ENCODE measurements at regions not wholly inside any gene's neighbourhood (a gene's known extent, or its start where the extent isn't known, plus 50 kb on each side); places are given as distances from the start of the nearest gene placed in this dataset.

- 92 to 97% methylated on average over 1 of the region's 1 CpG for WGBS, 2 donors
- H3K9me3 ChIP-seq (ENCODE audit: control insufficient read depth in 2 of 2, insufficient read depth in 1 of 2, low read depth in 1 of 2, low read length in 1 of 2) = no peaks in the 10 kb centered on the region
These were observed 923.8 kb downstream of the TTLL7 start for GRCh38 chr1:83075107-83075506.

GRCh38 chr1:83067954-83068353 lies 931.0 kb downstream of the TTLL7 start:
- Histone ChIP-seq H3K27ac (ENCODE audit: low read depth in 2 of 2, low read length in 1 of 2) (no peak overlapping the region), H3K36me3 (ENCODE audit: control insufficient read depth in 2 of 2, insufficient read depth in 2 of 2, low read length in 1 of 2) (no peaks in the 10 kb centered on the region), H3K4me1 (ENCODE audit: control insufficient read depth in 2 of 2, insufficient read depth in 2 of 2, low read length in 1 of 2) (no peaks in the 10 kb centered on the region), H3K27me3 (ENCODE audit: control insufficient read depth in 1 of 2, insufficient read depth in 2 of 2, low read length in 2 of 2) (no peaks in the 10 kb centered on the region), H3K9me3 (ENCODE audit: control insufficient read depth in 2 of 2, insufficient read depth in 1 of 2, low read depth in 1 of 2, low read length in 1 of 2) (peaks cover 0 to 4% of the 10 kb centered on the region in 2 donors), H3K4me3 (ENCODE audit: low read depth in 1 of 2, low read length in 2 of 2) (no peak overlapping the region)
- WGBS, 2 donors = 94 to 96% methylated on average over 4 of the region's 4 CpGs

More at GRCh38 chr1:83075107-83075506, 923.8 kb downstream of the TTLL7 start:
- H3K27ac ChIP-seq (ENCODE audit: low read depth in 2 of 2, low read length in 1 of 2) = no peak overlapping the region
- no peaks in the 10 kb centered on the region for H3K4me1 ChIP-seq (ENCODE audit: control insufficient read depth in 2 of 2, insufficient read depth in 2 of 2, low read length in 1 of 2)
- H3K27me3 ChIP-seq (ENCODE audit: control insufficient read depth in 1 of 2, insufficient read depth in 2 of 2, low read length in 2 of 2) = no peaks in the 10 kb centered on the region
- no peaks in the 10 kb centered on the region for H3K36me3 ChIP-seq (ENCODE audit: control insufficient read depth in 2 of 2, insufficient read depth in 2 of 2, low read length in 1 of 2)
- no peak overlapping the region for H3K4me3 ChIP-seq (ENCODE audit: low read depth in 1 of 2, low read length in 2 of 2)

- Histone ChIP-seq H3K36me3 (ENCODE audit: control insufficient read depth in 2 of 2, insufficient read depth in 2 of 2, low read length in 1 of 2) (no peaks in the 10 kb centered on the region), H3K9me3 (ENCODE audit: control insufficient read depth in 2 of 2, insufficient read depth in 1 of 2, low read depth in 1 of 2, low read length in 1 of 2) (peaks cover 0 to 4% of the 10 kb centered on the region in 2 donors), H3K27ac (ENCODE audit: low read depth in 2 of 2, low read length in 1 of 2) (no peak overlapping the region), H3K4me3 (ENCODE audit: low read depth in 1 of 2, low read length in 2 of 2) (no peak overlapping the region), H3K27me3 (ENCODE audit: control insufficient read depth in 1 of 2, insufficient read depth in 2 of 2, low read length in 2 of 2) (no peaks in the 10 kb centered on the region), H3K4me1 (ENCODE audit: control insufficient read depth in 2 of 2, insufficient read depth in 2 of 2, low read length in 1 of 2) (no peaks in the 10 kb centered on the region)
- 84% methylated on average over 2 of the region's 2 CpGs for WGBS, 2 donors
These were observed 932.8 kb downstream of the TTLL7 start for GRCh38 chr1:83065952-83066727.

- peaks cover 0 to 4% of the 10 kb centered on the region in 2 donors for H3K9me3 ChIP-seq (ENCODE audit: control insufficient read depth in 2 of 2, insufficient read depth in 1 of 2, low read depth in 1 of 2, low read length in 1 of 2)
- H3K4me1 ChIP-seq (ENCODE audit: control insufficient read depth in 2 of 2, insufficient read depth in 2 of 2, low read length in 1 of 2) = no peaks in the 10 kb centered on the region
- H3K27ac ChIP-seq (ENCODE audit: low read depth in 2 of 2, low read length in 1 of 2) = no peak overlapping the region
- no peaks in the 10 kb centered on the region for H3K36me3 ChIP-seq (ENCODE audit: control insufficient read depth in 2 of 2, insufficient read depth in 2 of 2, low read length in 1 of 2)
- no peaks in the 10 kb centered on the region for H3K27me3 ChIP-seq (ENCODE audit: control insufficient read depth in 1 of 2, insufficient read depth in 2 of 2, low read length in 2 of 2)
- H3K4me3 ChIP-seq (ENCODE audit: low read depth in 1 of 2, low read length in 2 of 2) = no peak overlapping the region
- 84 to 91% methylated on average over 4 of the region's 4 CpGs for WGBS, 2 donors
These were observed 934.2 kb downstream of the TTLL7 start for GRCh38 chr1:83064589-83065242.

- Histone ChIP-seq H3K4me1 (ENCODE audit: control insufficient read depth in 2 of 2, insufficient read depth in 2 of 2, low read length in 1 of 2) (no peaks in the 10 kb centered on the region), H3K4me3 (ENCODE audit: low read depth in 1 of 2, low read length in 2 of 2) (no peak overlapping the region), H3K9me3 (ENCODE audit: control insufficient read depth in 2 of 2, insufficient read depth in 1 of 2, low read depth in 1 of 2, low read length in 1 of 2) (no peaks in the 10 kb centered on the region), H3K27me3 (ENCODE audit: control insufficient read depth in 1 of 2, insufficient read depth in 2 of 2, low read length in 2 of 2) (no peaks in the 10 kb centered on the region), H3K36me3 (ENCODE audit: control insufficient read depth in 2 of 2, insufficient read depth in 2 of 2, low read length in 1 of 2) (no peaks in the 10 kb centered on the region), H3K27ac (ENCODE audit: low read depth in 2 of 2, low read length in 1 of 2) (no peak overlapping the region)
- WGBS, 2 donors = 86 to 88% methylated on average over 5 of the region's 5 CpGs
These were observed 938.1 kb downstream of the TTLL7 start for GRCh38 chr1:83060651-83061390.

GRCh38 chr1:83060221-83060620 lies 938.7 kb downstream of the TTLL7 start:
- H3K27me3 ChIP-seq (ENCODE audit: control insufficient read depth in 1 of 2, insufficient read depth in 2 of 2, low read length in 2 of 2) = no peaks in the 10 kb centered on the region
- no peaks in the 10 kb centered on the region for H3K4me1 ChIP-seq (ENCODE audit: control insufficient read depth in 2 of 2, insufficient read depth in 2 of 2, low read length in 1 of 2)
- 85% methylated on average over 4 of the region's 4 CpGs for WGBS, 2 donors
- H3K27ac ChIP-seq (ENCODE audit: low read depth in 2 of 2, low read length in 1 of 2) = no peak overlapping the region
- H3K4me3 ChIP-seq (ENCODE audit: low read depth in 1 of 2, low read length in 2 of 2) = no peak overlapping the region
- no peaks in the 10 kb centered on the region for H3K36me3 ChIP-seq (ENCODE audit: control insufficient read depth in 2 of 2, insufficient read depth in 2 of 2, low read length in 1 of 2)
- H3K9me3 ChIP-seq (ENCODE audit: control insufficient read depth in 2 of 2, insufficient read depth in 1 of 2, low read depth in 1 of 2, low read length in 1 of 2) = no peaks in the 10 kb centered on the region

GRCh38 chr1:83058327-83058726 lies 940.6 kb downstream of the TTLL7 start:
- H3K4me3 ChIP-seq (ENCODE audit: low read depth in 1 of 2, low read length in 2 of 2) = no peak overlapping the region
- no peaks in the 10 kb centered on the region for H3K9me3 ChIP-seq (ENCODE audit: control insufficient read depth in 2 of 2, insufficient read depth in 1 of 2, low read depth in 1 of 2, low read length in 1 of 2)
- H3K27me3 ChIP-seq (ENCODE audit: control insufficient read depth in 1 of 2, insufficient read depth in 2 of 2, low read length in 2 of 2) = no peaks in the 10 kb centered on the region
- H3K4me1 ChIP-seq (ENCODE audit: control insufficient read depth in 2 of 2, insufficient read depth in 2 of 2, low read length in 1 of 2) = no peaks in the 10 kb centered on the region
- no peaks in the 10 kb centered on the region for H3K36me3 ChIP-seq (ENCODE audit: control insufficient read depth in 2 of 2, insufficient read depth in 2 of 2, low read length in 1 of 2)
- H3K27ac ChIP-seq (ENCODE audit: low read depth in 2 of 2, low read length in 1 of 2) = no peak overlapping the region

DNA sequence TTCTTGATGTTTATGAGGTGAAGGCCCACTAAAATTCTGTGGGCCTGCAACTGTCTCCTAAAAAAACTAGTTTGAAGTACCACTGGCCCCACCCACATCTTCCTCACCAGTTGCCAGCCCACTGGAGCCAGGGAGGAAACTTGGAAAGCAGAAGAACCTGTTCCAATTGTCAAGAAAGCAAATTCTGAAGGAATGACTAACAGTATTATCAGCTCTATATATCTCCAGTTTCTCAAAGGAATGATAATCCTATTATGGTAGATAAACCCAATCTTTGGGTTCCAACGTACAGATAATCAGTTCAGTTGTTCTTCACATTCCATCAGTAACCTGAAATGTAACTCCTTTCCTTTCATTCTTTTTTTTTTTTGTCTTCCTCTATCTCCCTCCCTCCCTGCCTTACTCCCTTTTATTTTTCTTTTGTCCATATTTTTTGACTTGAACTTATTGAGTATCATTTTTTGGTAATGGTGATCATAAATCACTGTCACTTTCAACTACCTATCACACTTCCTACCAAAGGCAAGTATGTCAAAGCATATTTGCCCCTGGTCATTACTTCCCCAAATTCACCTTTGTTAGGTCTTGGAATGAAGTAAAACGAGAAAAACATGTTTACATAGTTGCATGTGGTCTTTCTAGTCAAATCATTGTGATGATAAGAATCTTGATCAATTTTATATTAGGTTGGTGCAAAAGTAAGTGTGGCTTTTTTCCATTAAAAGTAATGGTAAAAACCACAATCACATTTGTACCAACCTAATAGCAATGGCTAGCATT lies 943.4 kb downstream of the TTLL7 start:
- H3K27me3 ChIP-seq (ENCODE audit: control insufficient read depth in 1 of 2, insufficient read depth in 2 of 2, low read length in 2 of 2) = no peaks in the 10 kb centered on the region
- 51% methylated on average over 2 of the region's 2 CpGs for WGBS, 2 donors
- no peak overlapping the region for H3K27ac ChIP-seq (ENCODE audit: low read depth in 2 of 2, low read length in 1 of 2)
- no peaks in the 10 kb centered on the region for H3K4me1 ChIP-seq (ENCODE audit: control insufficient read depth in 2 of 2, insufficient read depth in 2 of 2, low read length in 1 of 2)
- H3K4me3 ChIP-seq (ENCODE audit: low read depth in 1 of 2, low read length in 2 of 2) = no peak overlapping the region
- H3K36me3 ChIP-seq (ENCODE audit: control insufficient read depth in 2 of 2, insufficient read depth in 2 of 2, low read length in 1 of 2) = no peaks in the 10 kb centered on the region
- peaks cover 0 to 4% of the 10 kb centered on the region in 2 donors for H3K9me3 ChIP-seq (ENCODE audit: control insufficient read depth in 2 of 2, insufficient read depth in 1 of 2, low read depth in 1 of 2, low read length in 1 of 2)

GRCh38 chr1:83053446-83053845 lies 945.5 kb downstream of the TTLL7 start:
- WGBS, 2 donors = 79 to 82% methylated on average over 4 of the region's 4 CpGs
- Histone ChIP-seq H3K4me1 (ENCODE audit: control insufficient read depth in 2 of 2, insufficient read depth in 2 of 2, low read length in 1 of 2) (no peaks in the 10 kb centered on the region), H3K27ac (ENCODE audit: low read depth in 2 of 2, low read length in 1 of 2) (no peak overlapping the region), H3K9me3 (ENCODE audit: control insufficient read depth in 2 of 2, insufficient read depth in 1 of 2, low read depth in 1 of 2, low read length in 1 of 2) (peaks cover 0 to 4% of the 10 kb centered on the region in 2 donors), H3K36me3 (ENCODE audit: control insufficient read depth in 2 of 2, insufficient read depth in 2 of 2, low read length in 1 of 2) (no peaks in the 10 kb centered on the region), H3K27me3 (ENCODE audit: control insufficient read depth in 1 of 2, insufficient read depth in 2 of 2, low read length in 2 of 2) (no peaks in the 10 kb centered on the region), H3K4me3 (ENCODE audit: low read depth in 1 of 2, low read length in 2 of 2) (no peak overlapping the region)

All from esophagus (tissue), 2 donors.